NOMO-1 treated with dmso at 0.1 percent for 144 hours (cell line): ENCODE measurements at regions not wholly inside any gene's neighbourhood (a gene's known extent, or its start where the extent isn't known, plus 50 kb on each side); places are given as distances from the start of the nearest gene placed in this dataset.
"Not testable (repeated sequence)": the region's sequence is repeated elsewhere in the genome, so short reads cannot be mapped to it uniquely, and the experiment has no call there.

ENCODE experiments used
- DNase-seq: peaks from one replicate; lab custom pipeline; 2025; ENCODE audit not compliant: unreplicated experiment; lab: John Stamatoyannopoulos, UW

DNA sequence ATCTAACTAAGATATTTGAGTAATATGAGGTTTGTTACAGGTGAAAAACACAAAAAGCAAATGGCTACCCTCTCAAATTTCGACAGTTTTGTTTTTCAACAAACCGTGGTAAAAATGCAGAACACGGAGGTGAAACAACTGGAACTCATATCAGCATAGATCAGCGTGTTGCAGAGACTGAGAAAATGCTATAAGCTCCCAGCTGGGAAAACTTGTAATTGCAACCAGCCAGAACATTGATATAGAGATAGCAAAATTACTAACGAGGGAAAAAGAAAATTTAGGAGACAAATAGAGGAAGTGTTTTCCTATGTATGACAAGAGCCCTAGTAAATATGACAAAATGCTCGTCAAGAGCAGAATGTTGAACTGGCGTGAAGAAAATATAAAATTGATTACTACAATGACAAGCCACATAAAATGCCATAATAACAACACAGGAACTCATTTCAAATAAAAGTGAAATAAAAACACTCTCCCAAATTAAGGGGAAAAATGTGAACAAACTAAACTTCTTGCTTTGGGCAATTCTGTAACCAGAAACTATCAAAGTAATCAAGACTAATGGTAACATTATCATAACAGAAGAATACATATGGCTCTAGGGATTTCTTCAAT, 1989.8 kb downstream of the EFNA5 start:
- DNase-seq, result no peak

DNA sequence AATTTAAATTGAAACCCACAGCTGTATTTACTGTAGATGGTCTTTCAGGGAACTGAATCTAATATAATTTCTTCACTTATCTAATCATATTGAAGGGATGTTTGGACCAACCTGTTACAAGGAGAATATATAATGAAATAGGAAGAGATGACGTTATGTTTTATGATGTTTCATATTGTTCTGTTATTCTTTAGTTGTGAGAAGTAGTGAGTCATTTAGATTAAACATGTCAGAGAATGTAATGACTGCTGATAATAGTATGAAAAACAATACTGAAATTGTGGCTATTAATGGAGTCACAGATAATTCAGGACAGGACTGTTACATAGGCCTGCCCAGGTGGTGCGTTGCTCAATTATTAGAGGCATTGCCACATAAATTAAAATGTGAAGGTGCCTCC, 1993.4 kb downstream of the EFNA5 start:
- DNase-seq, result no peak

DNA sequence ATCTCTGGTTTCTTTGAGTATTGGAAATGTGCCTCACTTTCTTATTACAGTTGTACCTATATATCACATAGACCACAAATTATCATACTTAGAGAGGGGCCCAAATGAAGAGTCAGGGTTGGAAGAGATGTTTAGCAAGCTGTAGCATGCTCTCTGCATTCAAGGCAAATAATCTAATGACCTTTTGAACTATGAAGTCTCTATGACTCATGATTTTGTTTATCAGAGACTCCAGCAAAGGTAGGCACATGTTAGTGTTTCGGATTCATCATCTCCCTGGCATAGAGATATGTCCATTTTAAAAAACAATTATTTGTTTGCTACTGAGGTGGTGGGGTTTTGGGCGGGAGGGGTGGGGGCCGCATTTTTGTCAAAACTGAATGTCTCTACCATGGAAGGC, 2000.1 kb downstream of the EFNA5 start:
- no peak for DNase-seq

DNA sequence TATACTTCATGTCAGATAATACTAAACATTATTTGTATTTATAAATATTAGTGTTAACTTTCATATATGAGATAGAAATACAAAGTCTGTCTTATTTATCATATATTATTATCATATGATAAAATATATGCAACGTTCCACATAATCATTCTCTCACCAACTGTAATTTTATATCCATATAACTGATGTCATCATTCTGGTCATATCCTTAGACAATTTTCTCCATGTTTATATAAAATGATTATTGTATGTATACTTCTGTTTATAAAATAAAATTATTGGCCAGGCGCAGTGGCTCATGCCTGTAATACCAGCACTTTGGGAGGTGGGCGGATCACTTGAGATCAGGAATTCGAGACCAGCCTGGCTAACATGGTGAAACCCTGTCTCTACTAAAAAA, 2007.1 kb downstream of the EFNA5 start:
- no peak for DNase-seq

DNA sequence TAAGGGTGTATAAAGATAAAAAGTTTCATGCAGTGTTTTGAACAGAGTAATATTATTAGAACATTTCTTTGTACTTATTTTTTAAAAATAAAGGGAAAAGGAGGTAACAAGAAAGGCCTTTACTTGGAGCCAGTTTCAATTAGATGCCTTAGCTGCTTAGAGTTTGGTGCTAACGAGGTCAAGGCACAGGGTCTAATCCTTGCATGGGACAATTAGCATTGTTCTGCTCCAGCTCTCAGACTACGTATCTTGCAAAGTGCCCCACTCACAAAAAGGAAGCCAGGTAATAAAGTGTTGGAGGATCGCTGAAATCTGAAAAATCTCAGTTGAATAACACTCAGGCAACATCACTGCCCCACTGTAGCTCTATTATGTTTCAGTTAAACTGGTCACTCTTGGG, 2011.3 kb downstream of the EFNA5 start:
- no peak for DNase-seq

DNA sequence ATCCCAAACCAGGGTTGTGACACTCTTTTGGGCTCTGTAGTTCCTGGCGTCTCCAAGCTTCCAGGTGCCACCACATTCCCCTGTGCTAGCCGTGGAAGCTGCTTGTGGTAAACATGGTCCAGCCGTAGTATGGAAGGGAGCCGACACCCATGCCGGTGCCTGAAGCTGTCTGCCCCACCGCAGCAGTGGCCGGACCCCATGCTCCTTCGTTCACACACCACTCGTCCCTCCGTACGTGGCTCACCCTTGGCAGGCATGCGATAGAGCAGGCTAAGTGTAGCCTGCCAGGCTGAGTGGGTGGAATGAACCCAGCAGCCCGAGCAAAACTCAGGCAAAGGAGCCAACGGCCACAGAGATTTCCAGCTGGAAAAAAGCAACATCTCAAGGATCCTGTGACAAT, 2030.4 kb downstream of the EFNA5 start:
- DNase-seq, result no peak

DNA sequence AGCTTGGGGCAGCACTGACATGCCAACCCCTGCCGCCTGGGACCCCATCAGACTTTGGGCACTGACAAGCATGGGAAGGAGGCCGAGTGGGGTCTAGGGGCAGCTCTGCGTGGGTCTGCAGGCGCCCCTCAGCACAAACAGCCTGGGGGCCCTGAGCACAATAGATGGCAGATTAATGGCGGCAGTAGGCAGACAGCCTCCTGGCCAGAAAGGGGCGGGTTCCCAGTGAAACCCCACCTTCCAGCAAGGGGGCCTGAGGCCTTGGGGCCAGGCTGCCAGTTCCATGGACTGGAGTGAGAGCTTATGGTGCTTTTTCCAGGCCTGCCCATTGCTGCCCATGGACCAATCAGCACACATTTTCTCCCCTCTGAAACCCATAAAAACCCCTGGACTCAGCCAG, 2031.2 kb downstream of the EFNA5 start:
- no peak for DNase-seq

DNA sequence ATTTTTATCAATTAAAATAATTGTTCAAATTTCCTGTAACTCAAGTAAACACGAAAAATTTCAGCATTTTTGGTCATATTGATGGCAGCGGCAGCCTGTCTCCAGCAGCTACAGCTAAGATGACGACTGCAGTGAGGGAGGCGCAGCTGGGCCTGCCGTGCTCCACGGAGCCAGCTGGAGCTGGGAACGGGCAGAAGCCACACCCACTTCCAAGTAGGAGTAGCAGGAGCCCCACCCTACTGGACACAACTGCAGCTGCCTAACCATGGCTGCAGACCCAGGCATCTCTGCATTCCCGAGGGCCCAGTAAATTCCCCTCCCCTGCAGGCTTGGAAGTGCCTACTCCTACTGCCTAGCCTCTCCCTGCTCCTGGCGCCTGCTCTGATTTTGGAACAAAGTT, 2031.7 kb downstream of the EFNA5 start:
- no peak for DNase-seq

DNA sequence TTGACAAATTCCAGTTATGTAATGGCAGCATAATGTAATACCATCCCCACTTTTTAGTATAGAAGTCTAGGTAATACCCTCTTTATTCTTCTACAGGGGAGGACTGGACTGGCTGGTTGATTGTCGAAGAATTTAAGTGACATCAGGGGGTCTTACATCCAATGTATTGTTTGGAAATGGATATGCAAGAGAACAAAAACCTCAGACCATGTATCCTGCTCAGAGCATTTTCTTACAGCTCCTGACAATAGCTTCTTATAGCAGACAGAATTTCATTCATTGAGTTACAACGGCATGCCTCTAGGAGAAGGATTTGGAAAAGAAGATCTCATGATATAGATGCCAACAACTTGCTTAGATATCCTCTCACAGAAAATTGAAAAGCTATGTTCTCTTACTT, 2032.3 kb downstream of the EFNA5 start:
- no peak for DNase-seq

DNA sequence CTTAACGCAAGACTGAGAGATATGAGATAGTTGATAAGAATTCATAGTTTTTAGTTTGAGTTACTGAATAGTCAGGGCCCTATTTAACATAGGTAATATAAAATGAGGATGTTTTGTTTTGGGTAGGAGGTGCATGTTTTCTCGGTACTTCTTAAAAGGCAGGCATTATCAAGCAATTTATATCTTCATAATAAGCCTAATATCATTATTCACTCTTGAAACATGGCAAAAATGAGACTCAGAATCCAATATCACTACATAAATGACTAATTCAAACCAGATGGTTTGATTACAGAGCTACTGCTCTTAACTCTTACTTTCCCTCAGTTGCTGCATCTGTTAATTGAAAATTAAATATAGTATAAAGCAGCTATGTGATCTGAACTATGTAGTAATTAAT, 2038.7 kb downstream of the EFNA5 start:
- no peak for DNase-seq

DNA sequence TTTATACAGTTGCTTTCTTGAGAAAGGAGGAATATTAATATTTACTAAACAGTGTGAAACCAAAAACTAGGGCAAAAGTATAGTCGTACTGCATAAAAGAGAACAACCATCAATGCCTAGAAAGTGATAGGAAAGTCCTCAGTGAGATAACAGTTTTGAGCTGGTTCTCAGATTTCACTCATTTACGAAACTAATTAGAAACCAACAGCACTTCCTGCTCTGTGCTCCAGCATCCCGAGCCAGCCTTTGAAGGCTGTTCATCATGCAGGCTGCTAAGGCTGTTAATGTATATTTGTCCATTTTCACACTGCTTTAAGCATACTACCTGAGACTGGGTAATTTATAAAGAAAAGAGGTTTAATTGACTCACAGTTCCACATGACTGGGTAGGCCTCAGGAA, 2039.9 kb downstream of the EFNA5 start:
- no peak for DNase-seq

DNA sequence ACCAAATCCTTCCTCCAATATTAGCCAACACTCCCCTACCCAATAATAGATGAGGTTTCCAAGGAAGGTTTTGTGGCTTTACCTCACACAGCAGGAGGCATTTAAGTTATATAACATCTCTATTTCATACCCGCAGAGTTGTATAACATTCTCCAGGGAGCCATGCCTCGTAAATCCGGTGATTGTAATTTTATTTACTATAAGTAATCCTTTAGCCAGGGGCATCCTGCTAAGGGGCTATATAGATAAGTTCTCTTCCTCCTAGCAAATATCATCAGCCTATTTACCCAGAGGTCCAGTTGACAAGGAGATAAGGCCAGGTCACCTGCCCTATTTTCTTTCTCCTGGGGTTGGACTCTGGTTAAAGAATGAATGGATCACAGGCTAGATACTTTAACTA, 2051.0 kb downstream of the EFNA5 start:
- no peak for DNase-seq

DNA sequence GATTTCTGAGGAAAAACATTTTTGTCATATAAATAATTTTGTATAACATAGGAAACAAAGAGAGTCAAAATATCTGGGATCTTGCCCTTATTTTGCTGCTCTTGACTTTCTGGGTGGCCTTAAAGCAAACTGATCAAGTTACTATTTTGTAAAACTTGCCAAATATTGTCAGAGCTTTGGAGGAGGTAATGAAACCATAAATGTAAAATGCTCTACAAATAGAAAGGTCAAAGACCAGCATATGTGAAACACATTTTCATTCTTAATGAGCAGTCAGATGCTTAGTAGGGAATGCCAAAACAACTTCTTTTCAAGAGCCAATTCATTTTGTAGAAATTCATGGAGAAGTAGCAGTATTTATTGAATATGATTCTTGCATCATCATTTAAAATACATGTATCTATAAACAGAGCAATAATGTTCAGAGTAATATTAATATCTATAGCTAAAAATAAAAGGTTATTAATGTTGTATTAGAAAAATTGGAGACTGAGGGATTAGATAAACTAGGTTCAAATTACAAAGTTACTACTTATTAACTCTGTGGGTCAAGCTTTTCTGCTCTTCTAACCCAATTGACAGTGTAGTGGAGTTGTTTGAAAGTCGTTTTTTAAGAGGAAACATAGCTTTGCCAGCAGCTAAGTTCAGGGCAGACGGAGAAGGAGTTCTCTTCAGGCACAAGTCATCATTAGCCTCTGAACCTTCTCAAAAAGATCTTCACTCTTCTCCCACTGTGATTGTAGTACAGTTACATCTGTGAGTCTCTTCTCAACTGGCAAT, 2053.1 kb downstream of the EFNA5 start:
- DNase-seq, result no peak

DNA sequence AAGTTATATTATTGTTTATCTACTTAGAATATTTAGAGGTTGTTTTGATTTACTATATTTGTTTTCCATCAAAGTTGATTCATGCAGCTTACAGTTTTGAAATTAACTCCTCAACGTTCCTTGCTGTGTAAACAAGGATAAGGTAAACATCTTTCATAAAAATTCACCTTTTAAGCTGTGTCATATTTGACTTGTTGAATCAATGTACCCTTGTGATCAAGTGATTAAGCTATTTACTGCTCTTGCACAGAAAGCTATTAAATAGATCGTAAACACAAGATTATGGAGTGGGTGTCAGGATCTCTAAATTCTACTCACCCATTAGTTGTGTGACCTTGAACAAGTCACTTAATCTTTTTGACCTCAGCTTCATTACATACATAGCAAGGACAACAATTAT, 2054.0 kb upstream of the NUDT12 start:
- DNase-seq, result no peak

DNA sequence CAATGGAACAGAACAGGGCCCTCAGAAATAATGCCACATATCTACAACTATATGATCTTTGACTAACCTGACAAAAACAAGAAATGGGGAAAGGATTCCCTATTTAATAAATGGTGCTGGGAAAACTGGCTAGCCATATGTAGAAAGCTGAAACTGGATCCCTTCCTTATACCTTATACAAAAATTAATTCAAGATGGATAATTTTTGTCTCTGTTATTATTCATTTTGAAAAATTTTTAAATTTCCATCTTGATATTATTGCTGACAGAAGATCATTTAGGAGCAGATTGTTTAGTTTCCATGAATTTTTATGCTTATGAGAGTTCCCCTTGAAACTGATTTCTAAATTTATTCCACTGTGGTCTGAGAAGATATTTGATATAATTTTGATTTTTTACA, 2039.8 kb upstream of the NUDT12 start:
- DNase-seq, result not testable (repeated sequence)

DNA sequence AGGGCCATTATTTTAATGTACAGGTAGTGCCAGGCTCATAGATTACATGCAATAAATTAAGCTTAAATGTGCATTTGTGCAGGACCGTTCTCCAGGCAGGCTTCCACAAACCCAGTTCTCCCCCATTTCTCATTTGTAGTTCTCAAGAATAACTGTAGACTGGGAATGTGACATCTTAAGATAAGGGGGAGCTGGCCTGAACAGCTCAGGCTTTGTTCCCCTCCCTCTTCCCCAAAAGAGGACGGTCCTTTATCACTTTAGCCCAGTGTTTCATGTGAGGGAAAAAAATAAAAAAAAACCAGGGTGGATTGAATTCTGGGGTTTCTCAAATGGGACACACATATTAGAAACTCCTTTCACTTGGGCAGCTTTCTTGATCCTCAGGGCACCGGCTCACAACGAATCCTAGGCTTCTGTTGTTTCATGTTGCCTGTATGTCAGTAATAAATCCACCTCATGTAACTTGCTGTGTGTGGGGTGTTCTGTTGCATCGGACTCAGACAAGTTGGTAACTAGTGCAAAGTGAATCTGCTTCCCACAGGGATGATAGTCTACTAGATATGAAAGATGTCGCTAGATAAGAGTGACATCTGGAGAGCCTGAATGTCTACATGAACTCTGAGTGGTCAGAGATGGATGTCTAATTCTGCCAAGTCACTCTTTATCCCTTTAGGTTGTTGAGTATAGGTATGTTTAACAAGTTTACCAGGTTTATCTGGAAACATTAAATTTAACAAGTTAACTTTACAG, 2030.6 kb upstream of the NUDT12 start:
- no peak for DNase-seq

DNA sequence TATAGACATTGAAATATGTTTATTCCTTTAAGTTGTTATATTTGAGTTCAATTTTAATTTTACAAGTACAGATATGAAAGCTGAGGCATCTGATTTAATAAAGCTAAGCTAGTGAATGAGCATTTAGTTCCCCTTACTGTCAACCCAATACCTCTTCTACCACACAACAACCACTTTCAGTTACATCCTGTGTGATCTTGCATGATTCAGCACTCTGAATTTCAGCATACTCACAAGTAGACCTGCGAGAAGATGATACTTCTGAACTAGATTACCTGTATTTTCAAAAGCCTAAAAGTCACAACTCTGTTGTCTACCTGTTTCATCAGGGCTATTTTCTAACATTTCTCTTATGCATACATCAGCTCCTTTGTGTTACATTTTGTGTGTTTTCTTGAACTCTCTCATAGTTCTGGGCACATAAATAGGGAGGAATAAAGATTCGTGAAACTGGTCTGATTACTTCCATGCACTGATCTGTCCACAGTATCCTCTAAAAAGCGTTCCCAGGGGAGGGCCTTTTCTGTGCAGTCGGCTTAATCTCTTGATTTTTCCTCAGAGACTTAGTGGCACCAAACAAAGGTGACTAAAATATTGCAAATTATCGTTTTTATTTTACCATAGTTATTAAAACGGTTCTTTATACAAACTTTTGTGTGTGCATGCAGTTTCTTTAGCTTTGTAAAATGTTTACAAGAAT, 2025.5 kb upstream of the NUDT12 start:
- DNase-seq, result no peak

DNA sequence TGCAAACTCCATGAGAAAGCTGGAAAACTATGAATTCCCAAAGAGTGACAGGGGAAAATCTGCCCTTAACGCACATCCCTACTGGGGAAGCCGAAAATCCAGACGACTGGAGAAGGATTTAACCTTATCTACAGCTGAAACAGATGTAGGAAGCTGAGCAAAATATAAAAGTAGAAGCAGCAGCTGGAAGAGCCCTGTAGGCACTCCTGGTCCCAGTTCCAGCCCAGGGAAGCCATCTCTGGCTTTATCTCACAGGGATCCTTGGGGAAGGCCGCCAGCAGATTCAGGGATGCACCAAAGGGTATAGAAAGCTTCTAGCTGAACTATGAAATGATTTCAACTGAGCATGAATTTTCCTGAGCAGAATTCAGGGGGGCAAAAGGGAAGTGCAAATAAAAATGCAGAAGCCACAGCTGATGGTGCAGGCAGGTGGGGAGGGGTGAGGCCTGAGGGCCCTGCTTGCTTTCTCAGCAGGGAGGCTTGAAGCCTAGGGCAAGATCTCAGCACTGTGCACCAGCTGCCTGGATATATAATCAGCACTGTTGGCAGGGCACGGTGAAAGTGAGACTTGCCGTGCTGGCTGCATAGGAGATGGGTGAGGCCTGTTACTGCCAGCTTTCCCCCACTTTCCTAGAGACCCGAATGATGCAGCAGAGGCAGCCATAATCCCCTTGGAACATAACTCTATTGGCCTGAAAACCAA, 2019.5 kb upstream of the NUDT12 start:
- no peak for DNase-seq

DNA sequence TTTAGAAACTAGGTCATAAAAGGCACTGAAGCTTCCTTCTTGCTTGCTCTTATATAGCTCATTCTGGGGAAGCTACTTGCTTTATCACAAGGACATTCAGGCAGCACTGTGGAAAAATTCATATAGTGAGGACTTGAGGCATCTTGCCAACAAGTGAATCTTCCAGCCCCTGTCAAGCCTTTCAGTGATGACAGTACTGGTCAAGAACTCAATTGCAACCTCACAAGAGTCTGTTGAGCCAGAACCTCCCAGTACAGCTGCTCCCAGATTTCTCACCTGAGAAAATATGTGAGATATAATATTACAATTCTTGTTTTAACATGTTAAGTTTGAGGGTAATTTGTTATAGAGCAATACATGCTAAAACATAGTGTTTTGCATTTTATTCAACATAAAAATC, 2011.0 kb upstream of the NUDT12 start:
- no peak for DNase-seq

DNA sequence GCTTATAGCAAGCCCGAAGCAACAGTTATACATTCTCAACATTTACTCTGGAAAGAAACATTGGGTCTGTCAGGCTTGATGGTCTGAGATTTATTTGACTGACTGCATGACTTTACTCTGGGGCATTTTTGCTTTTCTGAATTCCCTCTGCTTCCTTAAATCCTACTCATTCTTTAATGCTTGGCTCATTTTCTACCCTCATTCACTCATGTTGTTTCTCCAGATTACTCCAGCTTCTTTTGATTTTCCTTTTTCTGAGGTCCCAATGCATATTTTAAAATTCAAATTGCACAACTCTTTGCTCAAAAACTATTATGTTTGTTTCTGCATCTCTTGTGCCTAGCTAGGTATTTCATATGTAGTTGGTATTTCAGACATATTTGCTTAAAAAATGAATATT, 2002.9 kb upstream of the NUDT12 start:
- DNase-seq, result no peak

DNA sequence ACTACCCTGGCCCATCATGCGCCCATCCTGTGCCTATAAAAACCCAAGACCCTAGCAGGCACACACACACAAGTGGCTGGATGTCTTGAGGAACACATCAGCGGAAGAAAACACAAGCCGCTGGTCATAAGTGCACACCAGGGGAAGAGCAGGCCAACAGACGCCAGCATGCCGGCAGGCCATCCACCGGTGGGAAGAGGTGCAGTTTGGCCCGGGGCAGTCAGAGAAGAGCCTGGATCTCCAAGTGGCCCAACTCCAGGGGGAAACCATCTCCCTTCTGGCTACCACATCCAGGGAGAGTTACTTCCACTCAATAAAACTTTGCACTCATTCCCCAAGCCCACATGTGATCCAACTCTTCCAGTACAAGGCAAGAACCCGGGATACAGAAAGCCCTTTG, 2001.3 kb upstream of the NUDT12 start:
- DNase-seq, result no peak
